ENCODE measurements at regions not wholly inside any gene's neighbourhood (a gene's known extent, or its start where the extent isn't known, plus 50 kb on each side); places are given as distances from the start of the nearest gene placed in this dataset.

GRCh38 chr2:173763641-173764040 lies 201.5 kb downstream of the SP3 start:
- H3K4me3 ChIP-seq (ENCODE audit: low read length): no peak overlapping the region
- no peak for DNase-seq (ENCODE audit: low read depth)
- TF ChIP-seq CTCF (conservative IDR thresholded peaks at IDR 0.05; ENCODE audit: low read length): no peak

GRCh38 chr2:173764094-173764493 lies 201.1 kb downstream of the SP3 start:
- no peak for DNase-seq (ENCODE audit: low read depth)
- no peak overlapping the region for H3K4me3 ChIP-seq (ENCODE audit: low read length)
- TF ChIP-seq CTCF (conservative IDR thresholded peaks at IDR 0.05; ENCODE audit: low read length): no peak

- no peak for DNase-seq (ENCODE audit: low read depth)
- no peak overlapping the region for H3K4me3 ChIP-seq (ENCODE audit: low read length)
- no peak for TF ChIP-seq CTCF (conservative IDR thresholded peaks at IDR 0.05; ENCODE audit: low read length)
These were observed 198.5 kb downstream of the SP3 start for GRCh38 chr2:173766537-173767289.

GRCh38 chr2:173770947-173771678 lies 194.1 kb downstream of the SP3 start:
- no peak for DNase-seq (ENCODE audit: low read depth)
- H3K4me3 ChIP-seq (ENCODE audit: low read length): no peak overlapping the region
- TF ChIP-seq CTCF (conservative IDR thresholded peaks at IDR 0.05; ENCODE audit: low read length): no peak

GRCh38 chr2:173772205-173772604 lies 193.0 kb downstream of the SP3 start:
- no peak overlapping the region for H3K4me3 ChIP-seq (ENCODE audit: low read length)
- TF ChIP-seq CTCF (conservative IDR thresholded peaks at IDR 0.05; ENCODE audit: low read length): no peak
- no peak for DNase-seq (ENCODE audit: low read depth)

- TF ChIP-seq CTCF (conservative IDR thresholded peaks at IDR 0.05; ENCODE audit: low read length): no peak
- H3K4me3 ChIP-seq (ENCODE audit: low read length): no peak overlapping the region
- no peak for DNase-seq (ENCODE audit: low read depth)
These were observed 192.1 kb downstream of the SP3 start for GRCh38 chr2:173773076-173773475.

GRCh38 chr2:173775440-173775839 lies 189.7 kb downstream of the SP3 start:
- DNase-seq (ENCODE audit: low read depth): no peak
- no peak for TF ChIP-seq CTCF (conservative IDR thresholded peaks at IDR 0.05; ENCODE audit: low read length)
- H3K4me3 ChIP-seq (ENCODE audit: low read length): no peak overlapping the region
